ENCODE measurements at regions not wholly inside any gene's neighbourhood (a gene's known extent, or its start where the extent isn't known, plus 50 kb on each side); places are given as distances from the start of the nearest gene placed in this dataset.

DNA sequence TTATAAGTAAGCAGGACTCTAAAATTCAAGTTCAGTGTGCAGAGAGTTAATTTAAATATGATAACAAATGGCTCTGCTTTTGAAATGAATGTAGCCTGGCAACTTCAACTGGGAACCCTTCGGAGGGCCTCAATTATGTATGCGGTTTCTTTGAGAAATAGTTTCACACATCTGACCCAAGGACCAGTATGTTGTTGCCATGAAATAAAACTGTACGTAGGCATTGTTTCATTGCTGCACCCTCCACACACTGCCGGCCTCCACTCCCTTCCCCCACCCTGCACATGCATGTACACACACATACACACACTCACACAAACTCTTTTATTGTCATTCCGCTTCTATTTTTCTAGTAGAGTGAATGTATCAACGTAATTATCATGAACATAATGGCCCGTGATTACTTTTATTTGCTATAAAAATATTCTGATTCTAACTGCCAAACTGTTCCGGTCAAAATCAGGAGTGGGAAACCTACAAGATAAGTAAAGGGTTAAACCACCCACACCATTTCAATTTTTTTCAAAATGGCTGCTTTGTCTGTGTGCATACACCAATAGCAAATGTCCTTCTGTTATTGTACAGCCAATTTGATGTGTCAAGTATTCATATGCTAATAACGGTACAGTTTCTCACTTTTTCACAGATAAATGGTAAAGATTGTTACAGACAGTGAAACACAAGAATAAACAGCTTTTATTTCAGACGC is 215.5 kb upstream of the TMEM161B start:
- no peak for DNase-seq

DNA sequence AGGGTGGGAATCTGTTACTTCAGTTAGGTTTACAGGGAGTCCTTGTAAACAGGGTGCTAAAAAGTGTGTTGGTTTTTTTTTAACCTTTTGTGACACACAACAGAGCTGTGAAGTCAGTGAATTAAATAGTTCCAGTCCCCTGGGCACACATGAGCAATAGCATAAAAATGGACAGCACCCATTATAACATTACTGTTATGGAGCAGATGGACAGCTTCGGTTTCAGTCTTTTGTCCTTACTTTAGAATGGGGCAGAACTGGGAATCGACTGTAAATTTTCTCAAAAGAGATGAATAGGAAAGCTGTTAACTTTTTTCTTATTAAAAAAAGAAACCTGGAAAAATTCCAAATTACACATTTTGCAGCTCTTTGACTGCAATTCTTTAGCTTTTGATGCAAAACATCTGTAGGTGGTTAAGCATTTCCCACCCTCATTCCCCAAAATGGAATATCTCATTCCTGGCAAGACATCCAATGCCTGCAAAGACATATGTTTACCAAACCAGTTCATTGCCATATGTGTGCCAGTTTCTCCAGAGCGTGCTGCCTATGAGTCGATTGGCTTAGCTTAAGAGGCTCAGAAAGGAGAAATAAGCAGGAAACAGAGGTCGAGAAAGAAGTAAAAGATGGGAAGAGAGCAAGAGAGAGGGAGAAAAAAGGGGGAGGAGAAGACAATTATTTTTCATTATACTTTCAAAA is 212.3 kb upstream of the TMEM161B start:
- DNase-seq, result peak; percentile 64

DNA sequence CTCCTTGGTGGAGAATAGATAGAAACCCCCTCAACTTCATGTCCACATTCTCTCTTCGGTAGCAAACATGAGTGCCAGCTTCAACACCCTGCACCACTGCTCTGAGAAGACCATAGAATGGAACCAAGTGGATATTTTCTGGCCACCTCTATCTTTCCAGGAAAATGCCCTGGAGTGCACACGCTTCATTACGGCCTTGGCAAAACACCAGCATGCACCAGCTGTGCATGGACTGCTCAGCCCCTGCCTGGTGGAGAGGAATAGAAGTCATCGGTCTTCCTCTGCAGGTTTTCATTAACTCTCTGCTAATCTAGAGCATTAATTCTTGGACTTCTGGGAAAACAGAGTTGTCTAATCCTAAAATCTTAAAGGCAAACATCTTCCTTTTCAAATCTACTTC is 211.6 kb upstream of the TMEM161B start:
- DNase-seq, result peak; percentile 20

DNA sequence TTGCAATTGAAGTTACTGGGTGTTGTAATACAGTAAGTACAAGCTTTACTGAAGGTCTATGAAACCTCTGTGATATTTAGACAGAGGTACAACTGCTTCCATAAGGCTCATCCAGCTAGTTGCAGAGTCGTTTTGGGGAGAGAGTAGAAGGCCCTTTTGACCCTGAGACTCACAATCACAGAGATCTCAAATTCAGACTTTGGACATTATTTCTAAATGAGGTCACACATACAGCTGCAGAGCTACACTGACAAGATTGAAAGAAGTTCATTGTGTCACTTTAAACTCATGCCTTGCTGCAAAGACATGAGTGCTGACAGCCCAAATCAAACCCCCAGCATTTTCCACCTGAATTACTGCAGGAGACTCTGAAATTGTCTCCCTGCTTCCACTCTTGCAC is 205.9 kb upstream of the TMEM161B start:
- no peak for DNase-seq

DNA sequence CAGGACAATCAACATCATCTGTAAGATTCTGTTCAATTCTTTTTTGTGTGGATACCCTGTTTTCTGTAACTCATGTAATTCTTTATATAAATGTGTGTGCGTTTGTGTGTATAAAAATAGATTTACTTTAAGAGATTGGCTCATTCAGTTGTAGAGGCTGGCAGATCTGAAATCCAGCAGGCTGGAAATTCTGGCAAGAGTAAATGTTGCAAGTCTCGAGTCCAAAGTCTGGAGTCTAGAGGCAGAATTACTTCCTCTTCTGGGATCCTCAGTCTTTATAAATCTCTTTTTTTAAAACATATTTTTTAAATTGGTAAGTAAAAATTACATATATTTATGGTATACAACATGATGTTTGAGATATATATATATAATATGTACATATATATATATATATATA is 202.1 kb upstream of the TMEM161B start:
- DNase-seq, result no peak

DNA sequence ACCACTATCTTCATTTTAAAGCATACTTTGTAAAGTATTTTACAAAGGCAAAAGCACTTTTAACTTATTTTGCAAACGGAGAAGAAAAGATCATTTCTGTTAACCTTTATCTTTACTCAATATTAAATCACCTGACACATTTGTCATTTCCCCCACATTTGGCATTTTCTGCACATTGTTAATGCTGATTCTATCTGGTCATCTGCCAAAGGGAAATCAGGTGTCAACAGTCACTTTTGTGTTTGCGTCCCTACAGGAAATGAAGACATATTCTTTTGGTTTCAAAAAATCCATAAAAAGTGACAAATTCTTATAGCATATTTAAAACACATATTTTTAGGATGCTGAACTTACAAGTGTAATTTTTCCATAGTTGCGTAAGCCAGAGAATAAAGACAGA is 191.3 kb upstream of the TMEM161B start:
- DNase-seq, result no peak

DNA sequence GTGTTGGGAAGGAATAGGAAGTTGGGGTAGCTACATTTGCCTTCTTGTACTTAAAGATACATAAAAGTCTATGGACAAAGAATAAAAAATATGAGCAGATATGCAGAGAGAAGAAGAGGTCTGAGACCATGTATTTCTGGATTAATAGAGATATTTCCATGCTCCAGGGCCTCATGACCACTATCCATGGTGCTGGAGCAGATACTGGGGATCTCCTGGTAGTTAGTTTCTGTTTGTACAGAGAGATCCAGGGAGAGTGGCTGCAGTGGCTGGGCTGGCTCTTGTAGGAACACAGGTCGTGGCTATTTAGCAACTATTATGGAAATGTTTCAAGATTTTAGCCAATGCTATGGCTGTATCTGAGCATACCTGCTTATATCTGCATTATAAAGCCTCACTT is 184.2 kb upstream of the TMEM161B start:
- DNase-seq, result no peak

DNA sequence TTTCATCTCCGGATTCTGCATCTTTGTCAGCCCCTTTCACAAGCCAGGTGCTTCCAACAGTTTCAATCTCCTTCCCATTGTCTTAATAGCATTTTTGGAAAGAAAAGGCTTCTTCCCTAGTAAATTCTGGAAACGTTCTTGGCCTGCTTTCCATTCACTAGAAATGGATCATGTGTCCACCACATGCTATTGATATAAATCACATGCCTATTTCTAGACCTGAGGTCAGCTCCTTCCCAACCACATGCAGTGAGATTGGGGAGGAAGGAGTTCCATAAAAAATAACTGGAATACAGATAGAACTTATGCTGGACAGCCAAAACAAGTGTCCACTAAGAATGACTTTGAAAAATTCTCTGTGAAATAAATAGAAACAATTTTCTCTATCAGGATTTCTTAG is 181.6 kb upstream of the TMEM161B start:
- DNase-seq, result no peak

DNA sequence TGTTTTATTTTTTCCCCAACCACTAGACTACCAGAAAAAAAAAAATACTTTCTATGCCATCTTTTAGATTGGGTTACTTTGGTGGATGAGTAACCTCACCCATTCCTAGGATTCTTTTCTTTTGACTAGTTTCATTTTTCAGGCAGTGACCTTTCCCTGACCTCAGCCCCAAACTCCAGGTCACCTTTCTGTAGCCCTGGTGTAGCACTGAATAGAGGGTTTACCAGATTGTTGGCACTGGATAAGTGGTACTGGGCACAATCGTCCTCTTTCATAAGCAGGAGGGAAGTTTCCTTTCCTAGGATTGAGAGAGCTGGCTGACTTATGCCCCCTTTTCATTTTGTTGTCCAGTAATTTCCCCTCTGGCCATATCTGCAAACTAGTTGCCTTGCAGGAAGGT is 169.4 kb upstream of the TMEM161B start:
- no peak for DNase-seq

DNA sequence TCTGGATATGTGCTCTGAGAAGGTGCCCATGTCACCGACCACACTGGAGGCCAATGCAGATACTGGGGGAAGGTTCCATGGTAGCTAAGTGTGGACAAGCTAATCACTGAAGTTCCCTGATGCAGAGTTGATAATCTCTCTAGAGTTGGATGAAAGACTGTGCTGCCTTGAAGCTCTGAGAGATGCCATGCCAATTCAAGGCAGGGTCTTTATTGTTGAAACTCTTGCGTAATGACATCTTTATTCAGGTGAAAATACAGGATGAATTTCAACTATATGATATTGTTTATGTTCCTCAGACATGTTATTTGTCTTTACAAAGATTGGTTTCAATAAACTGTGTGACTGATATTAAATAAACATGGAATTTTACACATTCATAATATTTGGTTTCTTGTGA is 167.6 kb upstream of the TMEM161B start:
- no peak for DNase-seq

DNA sequence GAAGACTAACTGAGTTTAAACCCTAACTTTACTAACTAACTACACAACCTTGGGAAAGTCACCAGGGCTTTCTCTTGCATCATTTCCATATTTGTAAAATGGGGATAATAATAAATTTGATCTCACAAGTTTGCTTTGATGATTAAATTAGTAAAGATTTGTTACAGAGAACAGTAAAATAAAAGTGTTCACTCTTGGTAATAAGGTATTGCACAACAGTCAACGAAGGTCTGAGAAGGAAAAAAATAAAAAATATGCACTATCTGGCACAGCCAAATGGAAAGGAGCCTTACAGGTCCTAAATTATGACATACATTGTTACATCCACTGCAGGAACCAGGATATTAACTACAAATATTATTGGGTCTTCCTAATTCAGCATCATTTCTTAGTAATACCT is 160.0 kb upstream of the TMEM161B start:
- DNase-seq, result no peak

DNA sequence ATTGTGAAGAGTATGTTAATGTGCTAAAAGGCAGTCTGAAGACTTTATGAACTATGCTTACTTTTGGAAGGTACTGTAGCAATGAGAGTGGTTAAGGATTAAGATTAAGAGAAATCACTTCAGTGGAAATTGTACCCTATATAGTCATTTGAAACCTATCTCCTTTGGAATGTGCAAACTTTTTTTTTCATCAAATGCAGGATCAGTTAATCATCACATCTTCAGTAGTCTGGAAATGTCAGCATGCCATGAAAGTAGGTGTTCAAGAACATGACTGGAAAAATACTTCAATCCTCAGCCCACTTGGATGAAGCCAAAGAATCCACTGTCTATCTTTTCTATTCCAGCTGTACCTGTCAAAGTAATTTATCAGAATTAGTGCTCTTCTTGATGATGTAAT is 157.8 kb upstream of the TMEM161B start:
- no peak for DNase-seq

DNA sequence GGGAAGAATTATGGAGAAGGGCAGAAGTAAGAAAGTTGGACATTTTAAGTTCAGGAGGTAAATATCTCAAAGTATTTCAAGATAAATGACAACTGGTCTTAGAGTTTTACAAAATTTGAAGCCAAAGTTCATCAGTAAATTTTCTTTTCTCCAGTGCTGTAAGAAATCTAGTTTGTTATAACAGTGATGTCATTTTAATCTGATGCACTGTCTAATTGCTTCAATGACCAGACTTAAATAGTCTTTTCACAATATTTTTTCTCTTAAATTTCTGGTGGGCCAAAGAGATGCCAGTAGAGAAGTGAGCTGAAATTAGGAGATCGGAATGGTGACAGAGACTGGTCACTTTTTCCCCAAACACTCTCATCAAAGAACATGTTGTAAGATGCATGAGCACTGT is 156.5 kb upstream of the TMEM161B start:
- no peak for DNase-seq

DNA sequence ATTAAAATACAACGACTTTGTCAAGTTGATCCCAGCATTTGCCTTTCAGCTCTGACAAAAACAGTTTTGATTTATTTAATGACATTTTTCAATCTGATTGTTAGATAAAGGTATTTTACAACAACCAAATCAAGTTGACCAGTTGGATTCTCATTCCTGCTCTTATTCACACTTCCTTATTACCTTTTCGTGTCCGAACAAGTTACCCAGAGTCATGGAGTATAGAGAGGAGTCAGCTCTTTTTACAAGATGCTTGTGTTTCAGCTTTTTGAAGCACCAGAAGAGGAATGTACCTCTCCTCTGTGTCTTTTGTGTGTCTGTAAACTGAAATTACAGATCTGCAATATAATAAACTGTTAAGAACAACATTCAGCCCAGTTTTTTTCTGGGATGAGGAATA is 151.3 kb upstream of the TMEM161B start:
- DNase-seq, result no peak

DNA sequence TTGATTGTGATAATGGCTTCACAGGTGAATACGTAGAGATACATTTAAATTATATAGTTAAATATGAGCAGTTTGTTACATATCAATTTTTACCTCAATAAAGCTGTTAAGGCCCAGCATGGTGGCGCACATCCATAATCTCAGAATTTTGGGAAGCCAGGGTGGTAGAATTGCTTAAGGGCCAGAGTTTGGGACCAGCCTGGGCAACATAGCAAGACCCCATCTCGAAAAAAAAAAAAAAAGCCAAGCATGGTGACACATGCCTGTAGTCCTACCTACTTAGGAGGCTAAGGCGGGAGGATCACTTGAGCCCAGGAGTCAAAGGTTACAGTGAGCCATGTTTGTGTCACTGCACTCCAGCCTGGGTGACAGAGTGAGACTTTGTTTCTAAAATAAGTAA is 138.7 kb upstream of the TMEM161B start:
- DNase-seq, result no peak

DNA sequence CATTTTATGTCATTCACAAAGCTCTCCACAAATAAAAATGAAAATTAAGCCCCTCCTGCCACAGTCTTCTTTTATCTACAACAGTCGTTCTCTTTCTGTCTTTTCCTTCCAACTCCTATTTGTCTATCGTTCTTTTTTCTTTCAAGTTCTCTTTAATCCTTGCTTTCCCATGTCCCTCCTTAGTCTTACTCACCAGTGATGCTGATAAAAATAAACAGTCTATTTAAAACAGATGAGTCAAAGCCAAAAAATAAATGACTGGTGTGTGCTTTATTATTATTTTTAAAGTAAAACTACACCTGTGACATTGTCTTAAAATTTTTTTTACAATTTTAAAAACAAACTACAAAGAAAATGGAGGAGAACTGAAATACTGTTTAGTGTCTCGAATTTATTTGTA is 137.1 kb upstream of the TMEM161B start:
- DNase-seq, result no peak

DNA sequence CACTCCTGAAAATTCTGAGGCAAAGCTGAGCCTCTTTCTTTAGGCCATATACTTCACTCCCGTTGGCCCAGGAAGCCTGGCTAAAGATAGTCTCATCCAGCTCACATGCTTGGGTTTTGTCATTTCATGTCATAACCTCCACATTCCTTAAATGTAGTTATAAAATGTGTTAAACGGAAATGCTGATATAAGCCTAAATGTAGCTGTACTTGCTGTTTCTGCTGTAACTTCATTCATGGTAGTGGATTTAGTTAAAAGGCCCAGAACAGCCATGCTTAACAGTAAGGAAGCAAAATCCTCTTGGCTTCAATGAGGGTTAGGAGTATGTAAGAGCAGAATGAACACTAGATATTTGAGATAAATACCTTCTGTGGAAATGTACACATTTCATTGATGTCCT is 135.8 kb upstream of the TMEM161B start:
- no peak for DNase-seq

DNA sequence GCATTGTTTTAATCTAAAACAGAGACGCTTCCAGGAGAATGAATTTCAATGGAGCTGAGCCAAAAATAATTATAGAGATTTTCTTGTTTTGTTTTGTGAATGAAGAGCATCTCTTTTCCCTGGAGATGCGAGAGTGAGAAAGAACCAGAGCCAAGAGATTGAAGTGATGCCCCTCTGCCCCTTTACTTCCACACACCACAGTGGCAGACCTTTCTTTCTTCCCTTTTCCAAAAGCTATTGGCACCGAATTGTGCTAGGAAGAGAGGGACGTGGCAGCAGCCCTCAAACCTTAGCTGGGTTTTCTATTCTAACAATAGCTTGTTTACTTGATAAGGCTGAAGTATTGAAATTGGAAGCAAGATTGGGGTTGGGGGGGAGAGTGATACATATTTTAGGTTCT is 133.0 kb upstream of the TMEM161B start:
- DNase-seq, result no peak

DNA sequence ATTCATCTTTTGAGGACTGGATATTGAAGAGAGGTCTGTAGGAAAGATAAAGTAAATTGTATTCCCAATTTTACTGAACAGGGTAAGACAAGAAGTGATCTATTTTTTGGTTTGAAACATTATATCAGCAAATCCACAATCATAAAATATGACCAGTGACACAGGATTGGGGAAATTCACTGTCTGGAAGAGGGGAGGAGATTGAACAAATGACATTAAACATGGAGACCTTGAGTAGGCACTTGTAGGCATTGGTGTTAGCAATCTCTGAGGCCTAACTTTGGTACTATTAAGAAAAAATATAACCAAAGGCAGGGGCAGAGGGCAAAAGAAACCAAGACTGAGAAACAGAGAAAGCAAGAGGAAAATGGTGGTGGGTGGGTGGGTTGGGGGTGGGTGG is 132.6 kb upstream of the TMEM161B start:
- no peak for DNase-seq

DNA sequence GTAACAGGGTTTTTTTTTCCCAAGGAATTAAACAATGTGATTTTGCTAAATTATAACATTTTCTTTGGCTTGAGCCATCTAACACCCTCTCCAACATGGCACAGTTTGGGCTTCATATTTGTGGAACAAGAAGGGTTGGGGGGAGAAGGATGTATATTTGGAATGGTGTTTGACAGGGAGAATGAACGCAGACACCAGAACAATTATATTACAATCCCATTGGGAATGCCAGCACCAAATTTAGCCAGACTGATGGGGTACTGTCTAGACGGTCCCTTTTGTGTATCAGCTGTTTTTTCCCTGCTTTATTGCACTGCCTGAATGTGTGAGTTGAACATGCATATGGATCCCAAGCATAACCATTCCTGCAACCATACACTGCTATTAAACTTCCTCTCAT is 130.9 kb upstream of the TMEM161B start:
- no peak for DNase-seq

DNA sequence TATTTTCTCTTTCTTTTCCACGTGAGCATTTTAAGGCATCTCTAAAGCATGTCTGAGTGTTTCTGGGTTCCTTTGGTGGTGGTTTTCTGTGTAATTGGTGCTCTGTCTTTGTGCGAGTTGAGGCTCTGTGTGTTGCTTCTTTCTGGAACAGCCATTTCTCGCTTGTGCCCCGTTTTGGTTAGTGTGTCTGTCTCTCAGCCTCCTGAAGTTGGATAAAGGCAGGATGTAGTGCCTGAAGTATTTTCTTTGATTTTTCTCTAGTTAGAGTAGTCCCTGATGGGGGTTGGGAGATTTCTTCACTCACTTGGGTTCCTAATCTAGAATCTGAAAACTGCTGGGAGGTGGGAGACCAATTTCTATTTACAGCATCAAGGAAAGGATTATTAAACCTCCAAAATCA is 129.7 kb upstream of the TMEM161B start:
- DNase-seq, result no peak

DNA sequence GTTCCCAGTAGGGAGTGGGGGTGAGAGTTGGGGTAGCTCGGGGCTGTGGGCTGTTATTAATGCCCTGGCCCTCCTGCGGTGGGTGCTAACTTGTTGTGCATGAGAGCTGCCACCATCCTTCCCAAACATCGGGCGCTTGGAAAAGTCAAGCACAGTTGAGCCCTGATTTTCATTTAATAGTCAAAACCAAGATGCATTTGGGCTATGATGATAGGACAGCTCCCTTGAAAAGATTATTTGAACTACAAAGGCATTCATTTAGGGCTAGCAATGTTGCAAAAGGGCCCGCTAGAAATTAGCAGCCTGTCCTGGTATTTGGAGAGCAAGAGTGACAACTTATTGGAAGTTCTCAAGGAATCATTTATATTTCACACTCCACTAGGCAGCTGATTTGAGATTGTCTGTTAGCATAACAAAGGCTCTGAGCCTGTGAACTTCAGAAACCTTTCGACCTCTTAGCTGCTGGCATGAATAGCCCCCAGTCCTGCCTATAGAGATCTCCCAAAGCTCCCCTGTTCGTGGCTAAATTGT is 128.2 kb upstream of the TMEM161B start:
- DNase-seq, result no peak

DNA sequence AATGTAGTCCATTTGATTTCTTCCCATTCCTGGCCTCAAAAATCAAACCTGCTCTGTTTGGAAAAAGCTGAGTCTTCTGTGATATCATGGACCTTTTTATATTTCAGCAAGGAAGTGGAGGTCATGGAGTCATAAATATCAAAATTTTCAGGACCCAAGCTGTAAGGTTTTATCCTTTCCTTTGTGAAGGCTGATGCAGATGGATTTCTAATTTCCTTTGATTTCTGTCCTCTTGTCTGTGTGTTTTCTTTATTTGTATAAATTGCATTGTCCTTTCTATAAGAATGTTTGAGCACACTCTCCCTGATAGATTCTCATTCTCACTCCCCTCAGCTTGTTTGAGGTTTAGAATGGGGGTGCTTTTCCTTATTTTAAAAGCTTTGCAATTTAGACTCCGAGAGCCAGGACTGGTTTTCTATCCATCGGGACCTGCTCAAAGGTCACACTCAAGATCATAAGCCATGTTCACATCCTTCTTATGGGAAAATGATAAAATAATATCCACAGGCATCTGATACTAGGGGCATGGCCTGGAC is 127.4 kb upstream of the TMEM161B start:
- DNase-seq, result no peak

DNA sequence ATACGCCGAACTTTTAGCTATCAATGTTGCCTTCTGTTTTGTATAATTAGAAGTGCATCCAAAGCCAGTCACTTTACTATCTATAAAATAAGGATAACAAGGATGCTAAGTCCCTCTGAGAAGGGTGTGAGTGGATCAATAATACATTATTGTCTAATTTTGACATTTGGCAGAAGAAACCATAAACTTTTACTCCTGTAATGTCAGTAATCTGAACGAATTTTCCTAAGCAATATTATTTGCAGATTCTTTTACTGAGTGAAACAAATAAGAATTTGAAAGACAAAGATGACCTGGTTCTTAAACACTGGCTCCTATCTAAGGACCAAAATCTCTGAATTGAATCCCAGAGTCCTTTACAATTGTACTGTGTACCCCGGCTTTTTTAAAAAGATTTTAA is 126.6 kb upstream of the TMEM161B start:
- DNase-seq, result no peak

Measured in NCI-H82 (cell line).